ENCODE measurements at regions not wholly inside any gene's neighbourhood (a gene's known extent, or its start where the extent isn't known, plus 50 kb on each side); places are given as distances from the start of the nearest gene placed in this dataset.

DNA sequence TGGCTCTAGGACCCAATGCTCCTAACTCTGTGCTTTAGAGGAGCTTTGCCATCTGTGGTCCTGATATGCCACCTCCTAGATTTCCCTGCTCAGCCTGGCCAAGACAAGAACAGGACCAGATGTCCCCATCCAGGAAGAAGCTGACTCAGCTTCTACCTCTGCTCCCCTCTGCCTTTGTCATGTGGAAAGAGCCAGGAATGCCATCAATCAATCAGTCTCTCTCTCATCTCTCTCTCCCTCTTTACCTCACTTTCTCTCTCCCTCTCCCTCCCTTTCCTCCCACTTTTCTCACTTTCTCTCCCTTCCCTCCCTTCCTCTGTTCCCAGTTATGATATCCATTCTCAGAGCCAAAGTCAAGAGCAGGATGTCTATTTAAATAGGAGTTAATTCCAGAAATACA lies 892.5 kb upstream of the TMEM132C start:
- FAIRE-seq (no peak), DNase-seq (ENCODE audit: insufficient read length, low spot score) (no peak)
- TF ChIP-seq, protein P1, sequence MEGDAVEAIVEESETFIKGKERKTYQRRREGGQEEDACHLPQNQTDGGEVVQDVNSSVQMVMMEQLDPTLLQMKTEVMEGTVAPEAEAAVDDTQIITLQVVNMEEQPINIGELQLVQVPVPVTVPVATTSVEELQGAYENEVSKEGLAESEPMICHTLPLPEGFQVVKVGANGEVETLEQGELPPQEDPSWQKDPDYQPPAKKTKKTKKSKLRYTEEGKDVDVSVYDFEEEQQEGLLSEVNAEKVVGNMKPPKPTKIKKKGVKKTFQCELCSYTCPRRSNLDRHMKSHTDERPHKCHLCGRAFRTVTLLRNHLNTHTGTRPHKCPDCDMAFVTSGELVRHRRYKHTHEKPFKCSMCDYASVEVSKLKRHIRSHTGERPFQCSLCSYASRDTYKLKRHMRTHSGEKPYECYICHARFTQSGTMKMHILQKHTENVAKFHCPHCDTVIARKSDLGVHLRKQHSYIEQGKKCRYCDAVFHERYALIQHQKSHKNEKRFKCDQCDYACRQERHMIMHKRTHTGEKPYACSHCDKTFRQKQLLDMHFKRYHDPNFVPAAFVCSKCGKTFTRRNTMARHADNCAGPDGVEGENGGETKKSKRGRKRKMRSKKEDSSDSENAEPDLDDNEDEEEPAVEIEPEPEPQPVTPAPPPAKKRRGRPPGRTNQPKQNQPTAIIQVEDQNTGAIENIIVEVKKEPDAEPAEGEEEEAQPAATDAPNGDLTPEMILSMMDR (IDR thresholded peaks at IDR 0.05; ENCODE audit: insufficient read depth, missing control alignments): no peak

DNA sequence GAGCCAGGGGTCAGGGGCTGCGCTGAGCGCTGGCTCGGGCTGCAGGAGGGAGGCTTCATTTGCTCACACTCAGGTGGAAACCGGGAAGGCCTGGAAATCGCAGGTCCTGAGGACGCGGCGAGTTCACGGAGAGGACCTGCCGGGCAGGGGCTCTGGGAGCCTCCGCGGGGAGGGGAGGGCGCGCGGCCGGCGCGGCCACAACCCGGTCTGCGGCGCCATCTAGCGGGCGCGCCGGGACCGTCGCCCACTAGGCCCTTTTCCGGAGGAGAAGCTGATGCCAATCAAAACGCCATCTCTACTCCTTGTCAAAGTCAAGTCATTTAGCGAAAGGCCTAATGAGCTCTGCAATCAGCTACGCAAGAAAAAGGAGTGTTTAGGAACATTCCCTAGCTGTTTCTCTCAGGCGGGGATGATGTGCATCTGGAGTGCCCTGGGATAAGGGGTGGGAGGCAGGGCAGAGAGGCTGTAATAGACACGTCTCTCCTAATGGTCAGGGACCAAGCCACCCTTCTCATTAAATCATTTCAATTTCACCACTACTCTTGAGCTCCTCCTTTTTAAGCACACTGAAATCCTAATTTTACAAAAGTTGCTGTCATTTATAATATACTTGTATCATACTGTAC lies 885.8 kb upstream of the TMEM132C start:
- TF ChIP-seq, protein P1 (IDR thresholded peaks at IDR 0.05; ENCODE audit: insufficient read depth, missing control alignments): peak; percentile 64
- DNase-seq (ENCODE audit: insufficient read length, low spot score): peak; percentile 19
- FAIRE-seq: no peak

DNA sequence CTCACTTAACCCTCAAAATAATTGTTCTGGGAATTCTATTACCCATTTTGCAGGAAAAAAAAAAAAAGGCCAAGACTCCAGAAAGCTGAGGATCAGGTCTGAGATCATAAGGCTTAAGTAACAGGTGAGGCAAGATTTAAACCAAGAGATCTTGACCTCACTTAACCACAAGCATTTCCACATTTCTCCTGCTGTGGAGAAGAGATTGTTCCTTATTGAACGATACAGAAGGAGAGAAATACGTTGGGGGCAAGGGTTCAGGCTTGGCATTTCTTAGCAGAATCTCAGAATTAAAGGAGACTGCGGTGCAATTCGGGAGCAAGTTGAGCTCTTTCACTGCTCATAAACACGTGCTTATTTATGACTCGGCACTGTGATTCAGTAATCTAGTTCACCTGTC lies 885.3 kb upstream of the TMEM132C start:
- FAIRE-seq (no peak), DNase-seq (ENCODE audit: insufficient read length, low spot score) (no peak)
- TF ChIP-seq, protein P1 (IDR thresholded peaks at IDR 0.05; ENCODE audit: insufficient read depth, missing control alignments): no peak

DNA sequence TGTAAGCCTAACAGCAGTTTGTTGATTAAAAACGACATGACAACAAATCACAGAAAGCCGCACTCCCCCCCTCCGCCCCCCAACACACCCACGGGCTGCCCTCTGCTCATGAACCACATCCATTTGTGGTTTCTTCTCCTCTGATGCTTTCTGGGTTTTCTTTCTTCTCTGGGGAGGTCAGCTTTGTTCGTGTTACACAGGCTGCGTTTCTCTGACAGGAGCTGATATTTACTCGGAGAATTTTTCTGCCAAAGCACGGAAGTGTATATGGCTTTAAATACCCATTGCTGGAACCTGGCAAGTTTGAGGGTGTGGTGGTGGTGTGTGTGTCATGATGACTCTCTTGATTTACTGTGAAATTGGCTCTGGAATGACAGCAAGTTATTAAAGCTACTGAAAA lies 883.7 kb upstream of the TMEM132C start:
- TF ChIP-seq, protein P1 (IDR thresholded peaks at IDR 0.05; ENCODE audit: insufficient read depth, missing control alignments): no peak
- DNase-seq (ENCODE audit: insufficient read length, low spot score) (no peak), FAIRE-seq (no peak)

DNA sequence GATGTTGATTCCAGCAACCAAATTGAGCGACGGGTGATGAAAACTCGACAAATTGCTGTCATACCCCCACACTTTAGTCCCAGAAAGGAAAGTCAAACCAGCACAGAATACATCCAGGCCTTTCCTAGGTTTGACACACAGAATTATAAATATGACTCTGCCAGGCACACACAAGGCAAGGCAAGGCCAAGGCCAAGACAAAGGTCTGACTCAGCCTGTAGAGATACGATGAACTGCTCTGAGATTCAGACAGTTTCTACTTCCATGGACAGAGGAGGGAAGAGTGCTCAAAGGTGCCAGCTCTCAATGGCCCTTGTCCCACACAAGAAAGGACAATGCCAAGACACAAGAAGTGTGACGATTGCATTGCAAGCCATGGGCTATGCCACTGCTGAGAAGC lies 880.2 kb upstream of the TMEM132C start:
- FAIRE-seq (no peak), DNase-seq (ENCODE audit: insufficient read length, low spot score) (no peak)
- TF ChIP-seq, protein P1 (IDR thresholded peaks at IDR 0.05; ENCODE audit: insufficient read depth, missing control alignments): no peak

DNA sequence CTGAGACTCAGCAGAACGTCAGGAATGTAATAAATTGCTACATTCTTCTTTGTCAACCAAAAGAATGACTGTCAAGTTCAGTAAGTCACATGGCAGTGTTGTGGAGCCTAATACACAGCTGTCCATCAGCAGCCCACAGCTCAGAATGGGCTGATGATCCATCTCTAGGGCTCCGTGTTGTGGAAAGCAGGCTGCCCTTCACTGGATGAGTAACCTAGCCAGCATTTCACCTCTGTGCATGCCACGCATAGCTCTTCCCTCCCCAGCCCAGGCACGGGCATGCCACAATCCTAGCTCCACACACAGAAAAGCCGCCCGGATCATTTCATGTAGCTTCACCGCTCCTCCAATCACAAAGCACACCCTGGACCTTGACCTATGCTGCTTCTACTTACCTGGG lies 878.0 kb upstream of the TMEM132C start:
- TF ChIP-seq, protein P1 (IDR thresholded peaks at IDR 0.05; ENCODE audit: insufficient read depth, missing control alignments): no peak
- DNase-seq (ENCODE audit: insufficient read length, low spot score) (no peak), FAIRE-seq (no peak)

DNA sequence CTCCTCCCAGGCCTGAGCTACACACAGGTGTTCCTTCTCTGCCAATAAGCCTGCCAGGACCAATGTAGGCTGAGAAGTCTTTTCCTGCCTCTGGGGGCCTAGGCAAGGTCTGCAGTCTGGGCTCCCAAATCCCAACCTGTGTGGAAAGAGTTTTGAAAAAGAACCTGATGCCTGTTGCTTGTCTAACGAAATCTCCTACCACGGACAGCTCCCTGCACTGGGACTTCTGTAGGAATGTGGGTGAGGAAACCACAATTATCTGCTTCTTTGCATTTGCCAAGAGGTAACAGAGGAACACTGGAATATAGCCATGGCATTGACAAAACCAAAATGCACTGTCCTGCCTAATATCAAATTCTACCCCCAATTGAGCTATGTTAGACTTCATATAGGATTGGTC lies 877.0 kb upstream of the TMEM132C start:
- TF ChIP-seq, protein P1 (IDR thresholded peaks at IDR 0.05; ENCODE audit: insufficient read depth, missing control alignments): no peak
- FAIRE-seq (no peak), DNase-seq (ENCODE audit: insufficient read length, low spot score) (no peak)
